ENCODE measurements at regions not wholly inside any gene's neighbourhood (a gene's known extent, or its start where the extent isn't known, plus 50 kb on each side); places are given as distances from the start of the nearest gene placed in this dataset.

DNA sequence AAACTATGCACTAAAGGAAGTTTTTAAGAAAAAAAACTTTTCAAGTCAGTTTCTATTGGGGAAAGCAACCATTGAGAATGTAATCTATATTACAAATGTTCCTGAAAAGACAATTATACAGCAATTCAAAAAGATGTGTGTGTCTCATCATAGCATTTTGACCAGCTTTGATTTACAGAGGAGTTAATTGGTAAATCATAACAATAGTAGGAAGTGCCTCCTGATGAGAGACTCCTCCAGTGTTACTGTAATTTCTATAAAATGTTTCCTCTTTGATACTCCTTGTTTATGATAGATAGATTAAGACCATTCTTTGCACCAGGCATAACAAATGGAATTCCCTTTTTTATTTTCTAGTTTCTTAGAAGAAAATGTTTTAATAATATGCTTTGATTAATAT is 249.9 kb downstream of the CALCRL start:
- no peak for TF ChIP-seq POLR2A (IDR thresholded peaks at IDR 0.05)
- TF ChIP-seq CTCF (IDR thresholded peaks at IDR 0.05): no peak

Measured in uterus (tissue), 2 donors.